ENCODE measurements at regions not wholly inside any gene's neighbourhood (a gene's known extent, or its start where the extent isn't known, plus 50 kb on each side); places are given as distances from the start of the nearest gene placed in this dataset.

GRCh38 chr4:179768996-179769395 is 2326.8 kb upstream of the AGA start:
- H3K79me2 ChIP-seq (ENCODE audit: insufficient read depth, low read length), result no peaks in the 10 kb centered on the region
- ATAC-seq, result no peak
- no peak overlapping the region for H2AFZ ChIP-seq (ENCODE audit: low read length)
- no peaks in the 10 kb centered on the region for H3K36me3 ChIP-seq (replicated peaks in 1 of 2; ENCODE audit: control insufficient read depth in 1 of 2, insufficient read depth in 2 of 2, low read length in 2 of 2)
- H3K27me3 ChIP-seq (ENCODE audit: control insufficient read depth in 1 of 2, insufficient read depth in 2 of 2, low read length in 2 of 2), result no peaks in the 10 kb centered on the region
- no TSS peak for BruUV-seq (replicated peaks)
- no peak for DNase-seq (ENCODE audit: low spot score)
- TF ChIP-seq NR2C2 (CRISPR knock-in tag; IDR thresholded peaks at IDR 0.05; ENCODE audit: borderline replicate concordance) (no peak), CERS6 (CRISPR knock-in tag; IDR thresholded peaks at IDR 0.05) (no peak), CAMTA2 (CRISPR knock-in tag; IDR thresholded peaks at IDR 0.05; ENCODE audit: borderline replicate concordance) (no peak), MAFK (conservative IDR thresholded peaks at IDR 0.05 in 1 of 2, IDR thresholded peaks at IDR 0.05 in 1 of 2; ENCODE audit: low read length in 2 of 2) (no peak), SMAD9 (CRISPR knock-in tag; IDR thresholded peaks at IDR 0.05) (no peak), ZNF30 (CRISPR knock-in tag; IDR thresholded peaks at IDR 0.05) (no peak), HDAC1 (CRISPR knock-in tag; IDR thresholded peaks at IDR 0.05) (no peak)
- no peaks in the 10 kb centered on the region for H4K20me1 ChIP-seq (ENCODE audit: insufficient read depth, low read length)
- ChIA-PET POLR2A (no interaction called here), CTCF (ENCODE audit: low intra/inter-chr PET ratio, low total read pairs) (no interaction called here)
- H3K27ac ChIP-seq (ENCODE audit: extremely low read length, insufficient read depth, low read length), result no peak overlapping the region
- no peak overlapping the region for H3K9ac ChIP-seq (ENCODE audit: insufficient read depth, low read depth, low read length)
- H3K4me2 ChIP-seq (ENCODE audit: low read depth, low read length), result no peak overlapping the region
- H3K4me3 ChIP-seq (replicated peaks in 1 of 3; ENCODE audit: insufficient read depth in 1 of 3, low read depth in 2 of 3, low read length in 3 of 3), result no peak overlapping the region
- H3K4me1 ChIP-seq (ENCODE audit: insufficient read depth, low read length), result no peaks in the 10 kb centered on the region
- intact Hi-C loops (cut with micrococcal nuclease; ENCODE audit: unreplicated experiment) (no loop called here), in situ Hi-C loops (cut with HindIII; ENCODE audit: extremely low pct_ligation_motif_present, low pct_unique_long_range_greater_than_20kb) (no loop called here)
- 2% methylated on average over 3 of the region's 3 CpGs for WGBS (ENCODE audit: low lambda C conversion rate)
- peaks cover 6% of the 10 kb centered on the region for H3K9me3 ChIP-seq (ENCODE audit: low read length)
- no peak for FAIRE-seq

DNA sequence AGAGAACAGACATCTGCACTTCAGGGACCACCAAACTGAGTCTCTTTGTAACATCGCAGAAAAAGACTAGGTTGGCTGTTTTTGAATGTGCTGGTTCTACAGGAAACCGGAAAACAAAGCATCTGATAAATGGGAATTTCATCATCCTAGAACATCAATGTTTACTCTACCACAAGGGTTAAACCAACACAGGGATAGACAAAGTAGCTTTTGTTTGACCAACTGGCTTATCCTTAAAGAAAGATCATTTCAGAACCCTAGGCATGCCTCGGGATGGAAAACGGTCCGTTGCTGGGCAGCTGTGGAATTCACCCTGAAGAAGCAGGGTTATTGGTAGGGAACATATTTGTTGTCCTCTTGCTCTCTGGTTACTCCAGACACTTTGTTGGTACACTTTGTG is 2355.5 kb upstream of the AGA start:
- Histone ChIP-seq H3K27me3 (ENCODE audit: control insufficient read depth in 1 of 2, insufficient read depth in 2 of 2, low read length in 2 of 2) (no peaks in the 10 kb centered on the region), H4K20me1 (ENCODE audit: insufficient read depth, low read length) (no peaks in the 10 kb centered on the region), H3K9ac (ENCODE audit: insufficient read depth, low read depth, low read length) (no peak overlapping the region), H2AFZ (ENCODE audit: low read length) (no peak overlapping the region), H3K4me3 (replicated peaks in 1 of 3; ENCODE audit: insufficient read depth in 1 of 3, low read depth in 2 of 3, low read length in 3 of 3) (no peak overlapping the region), H3K36me3 (replicated peaks in 1 of 2; ENCODE audit: control insufficient read depth in 1 of 2, insufficient read depth in 2 of 2, low read length in 2 of 2) (no peaks in the 10 kb centered on the region), H3K4me2 (ENCODE audit: low read depth, low read length) (peak overlapping the region; percentile 15; the same call in 1 of the 2 replicates), H3K27ac (ENCODE audit: extremely low read length, insufficient read depth, low read length) (no peak overlapping the region), H3K4me1 (ENCODE audit: insufficient read depth, low read length) (peaks cover 14% of the 10 kb centered on the region), H3K9me3 (ENCODE audit: low read length) (no peaks in the 10 kb centered on the region), H3K79me2 (ENCODE audit: insufficient read depth, low read length) (no peaks in the 10 kb centered on the region)
- ATAC-seq (peak; percentile 74), DNase-seq (ENCODE audit: low spot score) (peak; percentile 52), FAIRE-seq (no peak)
- intact Hi-C loops (cut with micrococcal nuclease; ENCODE audit: unreplicated experiment), result no loop called here
- ChIA-PET CTCF (ENCODE audit: low intra/inter-chr PET ratio, low total read pairs) (no interaction called here), POLR2A (no interaction called here)
- no TSS peak for BruUV-seq (replicated peaks)
- in situ Hi-C loops (cut with HindIII; ENCODE audit: extremely low pct_ligation_motif_present, low pct_unique_long_range_greater_than_20kb), result no loop called here
- 2% methylated on average over 4 of the region's 5 CpGs for WGBS (ENCODE audit: low lambda C conversion rate)
- peak; percentile 92 for TF ChIP-seq ZNF652 (CRISPR knock-in tag; IDR thresholded peaks at IDR 0.05; ENCODE audit: borderline replicate concordance, low read depth)
- no peak for TF ChIP-seq CREM (IDR thresholded peaks at IDR 0.05)
- no peak for TF ChIP-seq CREM (CRISPR knock-in tag; IDR thresholded peaks at IDR 0.05)
- no peak for TF ChIP-seq BATF2 (CRISPR knock-in tag; IDR thresholded peaks at IDR 0.05)
- no peak for TF ChIP-seq ZFX (CRISPR knock-in tag; IDR thresholded peaks at IDR 0.05; ENCODE audit: low read depth)
- TF ChIP-seq MATR3 (CRISPR knock-in tag; IDR thresholded peaks at IDR 0.05), result no peak
- TF ChIP-seq TAF15 (IDR thresholded peaks at IDR 0.05; ENCODE audit: low read depth, low read length, poor library complexity, severe bottlenecking), result no peak
- no peak for TF ChIP-seq ZNF556 (CRISPR knock-in tag; IDR thresholded peaks at IDR 0.05; ENCODE audit: borderline replicate concordance)
- no peak for TF ChIP-seq MAF1 (CRISPR knock-in tag; IDR thresholded peaks at IDR 0.05; ENCODE audit: borderline replicate concordance)
- peak; percentile 48; the same call in 1 of the 2 replicates for TF ChIP-seq GATAD2A (CRISPR knock-in tag; IDR thresholded peaks at IDR 0.05)
- TF ChIP-seq GPBP1L1 (CRISPR knock-in tag; IDR thresholded peaks at IDR 0.05), result no peak

Data from HepG2 (cell line).